T-cell (primary cell): ENCODE measurements at regions not wholly inside any gene's neighbourhood (a gene's known extent, or its start where the extent isn't known, plus 50 kb on each side); places are given as distances from the start of the nearest gene placed in this dataset.
A peak's percentile ranks its signal among the peaks of the same experiment; 100 is the strongest.

Experiments used
- ATAC-seq, 4 experiments: fragments of 200-7000 bp in 3 of 4; fragments of 150-1000 bp in 1 of 4; cut with Tn5 transposase; replicated peaks in 1 of 4; 1 replicate in 3 of 4; 2 replicates in 1 of 4; pipeline ENCODE4 v1.10.0; 2021; ENCODE audit warnings: moderate library complexity in 3 of 4, mild to moderate bottlenecking in 2 of 4, moderate number of reproducible peaks in 1 of 4
- CTCF ChIA-PET, 2 donors: fragments of 300-600 bp; sonication (Branson Sonifier 250); formaldehyde crosslinking; loops; one replicate each; lab custom pipeline; 2022; ENCODE audit warnings: antibody characterized with exemption in 2 of 2; lab: Charles Lee
- POLR2A ChIA-PET, 2 donors: fragments of 300-600 bp; sonication (Branson Sonifier 250); formaldehyde crosslinking; loops; one replicate each; lab custom pipeline; 2022; ENCODE audit warnings: antibody characterized with exemption in 2 of 2; lab: Charles Lee
- DNase-seq, 35 experiments: peaks; one replicate each; pipeline versions ENCODE4 v3.0.0 to v3.0.0-alpha.2; 2013 to 2023
- H3K27ac ChIP-seq: one replicate; pipeline ENCODE4 v1.5.1; 2013; ENCODE audit warnings: low read length
- H3K27me3 ChIP-seq, 2 experiments: replicated peaks in 1 of 2; 1 replicate in 1 of 2; 2 replicates in 1 of 2; pipeline versions ENCODE4 v1.6.1 to v1.7.0; 2013; ENCODE audit warnings: low read length in 1 of 2, mixed read lengths in 1 of 2; ENCODE audit not compliant: control insufficient read depth in 2 of 2, insufficient read depth in 2 of 2; ENCODE audit errors: extremely low read depth in 1 of 2
- H3K36me3 ChIP-seq, 2 donors: 1 replicate in 1 of 2; 2 replicates in 1 of 2; pipeline versions ENCODE4 v1.6.1 to v1.7.0; 2013; ENCODE audit warnings: low read length in 1 of 2; ENCODE audit not compliant: control insufficient read depth in 2 of 2, insufficient read depth in 1 of 2; ENCODE audit errors: extremely low read depth in 1 of 2
- H3K4me1 ChIP-seq, 2 experiments: 1 replicate in 1 of 2; 2 replicates in 1 of 2; pipeline versions ENCODE4 v1.6.1 to v1.7.0; 2013; ENCODE audit warnings: low read length in 2 of 2, mixed read lengths in 1 of 2; ENCODE audit not compliant: insufficient read depth in 2 of 2, control insufficient read depth in 1 of 2; ENCODE audit errors: extremely low read depth in 1 of 2
- H3K4me3 ChIP-seq, 2 donors: 1 replicate in 1 of 2; 2 replicates in 1 of 2; pipeline versions ENCODE4 v1.5.1 to v1.7.0; 2013; ENCODE audit warnings: mild to moderate bottlenecking in 2 of 2, low read length in 1 of 2, moderate library complexity in 1 of 2; ENCODE audit not compliant: control insufficient read depth in 1 of 2; ENCODE audit errors: extremely low read depth in 1 of 2
- H3K9me3 ChIP-seq: 2 replicates; pipeline ENCODE4 v1.7.0; 2013
- H3K27ac Mint-ChIP-seq, 2 donors: one replicate each; pipeline ENCODE4 v1.8.0; 2020 to 2021; ENCODE audit warnings: mild to moderate bottlenecking in 2 of 2, mixed read lengths in 2 of 2
- H3K27me3 Mint-ChIP-seq, 2 donors: one replicate each; pipeline ENCODE4 v1.8.0; 2021 to 2022; ENCODE audit warnings: mixed read lengths in 2 of 2
- H3K36me3 Mint-ChIP-seq: one replicate; pipeline ENCODE4 v1.8.0; 2021; ENCODE audit warnings: mixed read lengths
- H3K4me1 Mint-ChIP-seq, 3 donors: one replicate each; pipeline ENCODE4 v1.8.0; 2020 to 2022; ENCODE audit warnings: mixed read lengths in 3 of 3, mild to moderate bottlenecking in 1 of 3
- H3K4me3 Mint-ChIP-seq, 3 donors: one replicate each; pipeline ENCODE4 v1.8.0; 2020 to 2022; ENCODE audit warnings: mild to moderate bottlenecking in 3 of 3, mixed read lengths in 3 of 3, moderate library complexity in 3 of 3
- H3K9me3 Mint-ChIP-seq, 3 donors: one replicate each; pipeline ENCODE4 v1.8.0; 2020 to 2022; ENCODE audit warnings: mixed read lengths in 3 of 3
- WGBS: methylation state at CpG from one replicate; pipeline ENCODE4 v1.1.5; 2013; ENCODE audit warnings: missing lambda C conversion rate; ENCODE audit not compliant: insufficient coverage; 5-methylcytosine and 5-hydroxymethylcytosine counted together

- no peaks in the 10 kb centered on the region for H3K9me3 Mint-ChIP-seq
- no peak overlapping the region for H3K27ac Mint-ChIP-seq
- peaks cover 9 to 15% of the 10 kb centered on the region in 2 donors for H3K27me3 Mint-ChIP-seq
- no peaks in the 10 kb centered on the region for H3K9me3 ChIP-seq
- WGBS, result 72% methylated on average over 6 of the region's 6 CpGs
- DNase-seq (no peak), ATAC-seq (peak in 1 of 4 experiments; percentile 13)
- no peaks in the 10 kb centered on the region for H3K4me1 ChIP-seq
- H3K4me3 Mint-ChIP-seq, result no peak overlapping the region
- H3K4me3 ChIP-seq, result no peak overlapping the region
- POLR2A ChIA-PET, result no interaction called here
- CTCF ChIA-PET, result no interaction called here
- no peak overlapping the region for H3K27ac ChIP-seq
- H3K4me1 Mint-ChIP-seq, result no peaks in the 10 kb centered on the region
- H3K27me3 ChIP-seq, result peaks cover 0 to 33% of the 10 kb centered on the region in 2 experiments
- H3K36me3 Mint-ChIP-seq, result no peaks in the 10 kb centered on the region
- no peaks in the 10 kb centered on the region for H3K36me3 ChIP-seq
Measured at GRCh38 chr12:31215518-31216232, 110.3 kb downstream of the SINHCAF start.

- no peak overlapping the region for H3K4me3 ChIP-seq
Measured at GRCh38 chr12:31216479-31216878, 109.5 kb downstream of the SINHCAF start.

GRCh38 chr12:31217356-31218130 is 108.4 kb downstream of the SINHCAF start:
- Mint-ChIP-seq H3K27me3 (peaks cover 9 to 18% of the 10 kb centered on the region in 2 donors), H3K27ac (no peak overlapping the region), H3K9me3 (no peaks in the 10 kb centered on the region), H3K36me3 (no peaks in the 10 kb centered on the region), H3K4me3 (no peak overlapping the region), H3K4me1 (no peaks in the 10 kb centered on the region)
- Histone ChIP-seq H3K27ac (no peak overlapping the region), H3K4me3 (no peak overlapping the region), H3K4me1 (no peaks in the 10 kb centered on the region), H3K27me3 (peaks cover 0 to 36% of the 10 kb centered on the region in 2 experiments), H3K9me3 (no peaks in the 10 kb centered on the region), H3K36me3 (no peaks in the 10 kb centered on the region)
- CTCF ChIA-PET, result no interaction called here
- POLR2A ChIA-PET, result no interaction called here
- ATAC-seq, result no peak
- WGBS, result 79% methylated on average over 14 of the region's 19 CpGs
- DNase-seq, result no peak

More at GRCh38 chr12:31216479-31216878, 109.5 kb downstream of the SINHCAF start:
- Histone ChIP-seq H3K4me1 (no peaks in the 10 kb centered on the region), H3K36me3 (no peaks in the 10 kb centered on the region), H3K27ac (no peak overlapping the region), H3K9me3 (no peaks in the 10 kb centered on the region), H3K27me3 (peaks cover 0 to 33% of the 10 kb centered on the region in 2 experiments)
- Mint-ChIP-seq H3K4me1 (no peaks in the 10 kb centered on the region), H3K27ac (no peak overlapping the region), H3K4me3 (no peak overlapping the region), H3K9me3 (no peaks in the 10 kb centered on the region), H3K36me3 (no peaks in the 10 kb centered on the region), H3K27me3 (peaks cover 9 to 15% of the 10 kb centered on the region in 2 donors)
- ChIA-PET CTCF (no interaction called here), POLR2A (no interaction called here)
- DNase-seq (no peak), ATAC-seq (no peak)
- WGBS, result no CpG with 5 or more reads among the region's 2 CpGs

- ChIA-PET CTCF (no interaction called here), POLR2A (no interaction called here)
- DNase-seq, result no peak
- peaks cover 9 to 18% of the 10 kb centered on the region in 2 donors for H3K27me3 Mint-ChIP-seq
- no CpG with 5 or more reads among the region's 9 CpGs for WGBS
- no peak overlapping the region for H3K4me3 ChIP-seq
- no peaks in the 10 kb centered on the region for H3K4me1 Mint-ChIP-seq
- ATAC-seq, result no peak
- no peak overlapping the region for H3K27ac ChIP-seq
- no peak overlapping the region for H3K27ac Mint-ChIP-seq
- H3K4me1 ChIP-seq, result no peaks in the 10 kb centered on the region
- H3K36me3 Mint-ChIP-seq, result no peaks in the 10 kb centered on the region
- no peak overlapping the region for H3K4me3 Mint-ChIP-seq
- H3K36me3 ChIP-seq, result no peaks in the 10 kb centered on the region
- no peaks in the 10 kb centered on the region for H3K9me3 Mint-ChIP-seq
- no peaks in the 10 kb centered on the region for H3K9me3 ChIP-seq
- H3K27me3 ChIP-seq, result peaks cover 0 to 37% of the 10 kb centered on the region in 2 experiments
Measured at GRCh38 chr12:31218203-31219025, 107.5 kb downstream of the SINHCAF start.

- ATAC-seq (no peak), DNase-seq (no peak)
- Histone ChIP-seq H3K4me1 (no peaks in the 10 kb centered on the region), H3K27ac (no peak overlapping the region), H3K9me3 (no peaks in the 10 kb centered on the region), H3K4me3 (no peak overlapping the region), H3K27me3 (peaks cover 0 to 37% of the 10 kb centered on the region in 2 experiments), H3K36me3 (no peaks in the 10 kb centered on the region)
- Mint-ChIP-seq H3K36me3 (no peaks in the 10 kb centered on the region), H3K27ac (no peak overlapping the region), H3K4me3 (no peak overlapping the region), H3K9me3 (no peaks in the 10 kb centered on the region), H3K27me3 (peaks cover 9 to 18% of the 10 kb centered on the region in 2 donors), H3K4me1 (no peaks in the 10 kb centered on the region)
- ChIA-PET CTCF (no interaction called here), POLR2A (no interaction called here)
- whole genome bisulfite sequencing, result 77% methylated on average over 6 of the region's 9 CpGs
Measured at GRCh38 chr12:31219521-31219920, 106.4 kb downstream of the SINHCAF start.

GRCh38 chr12:31220061-31220460 is 105.9 kb downstream of the SINHCAF start:
- no peaks in the 10 kb centered on the region for H3K9me3 Mint-ChIP-seq
- H3K9me3 ChIP-seq, result no peaks in the 10 kb centered on the region
- 80% methylated on average over 6 of the region's 7 CpGs for WGBS
- no peak overlapping the region for H3K27ac Mint-ChIP-seq
- H3K27ac ChIP-seq, result no peak overlapping the region
- DNase-seq, result no peak
- no peaks in the 10 kb centered on the region for H3K4me1 Mint-ChIP-seq
- CTCF ChIA-PET, result no interaction called here
- no peak for ATAC-seq
- H3K4me3 Mint-ChIP-seq, result no peak overlapping the region
- H3K36me3 Mint-ChIP-seq, result no peaks in the 10 kb centered on the region
- H3K4me3 ChIP-seq, result no peak overlapping the region
- POLR2A ChIA-PET, result no interaction called here
- peaks cover 9 to 18% of the 10 kb centered on the region in 2 donors for H3K27me3 Mint-ChIP-seq
- no peaks in the 10 kb centered on the region for H3K36me3 ChIP-seq
- peaks cover 0 to 32% of the 10 kb centered on the region in 2 experiments for H3K27me3 ChIP-seq
- no peaks in the 10 kb centered on the region for H3K4me1 ChIP-seq
